ENCODE measurements at regions not wholly inside any gene's neighbourhood (a gene's known extent, or its start where the extent isn't known, plus 50 kb on each side); places are given as distances from the start of the nearest gene placed in this dataset.

- TF ChIP-seq EZH2phosphoT487 (IDR thresholded peaks at IDR 0.05; ENCODE audit: insufficient read depth, low read depth) (no peak), EZH2 (IDR thresholded peaks at IDR 0.05; ENCODE audit: insufficient read depth, poor library complexity, severe bottlenecking) (no peak)
Observed at GRCh38 chr10:23648618-23649017, 209.7 kb downstream of the OTUD1 start.

Measured in GM23248 (cell line).